ENCODE measurements at regions not wholly inside any gene's neighbourhood (a gene's known extent, or its start where the extent isn't known, plus 50 kb on each side); places are given as distances from the start of the nearest gene placed in this dataset.

DNA sequence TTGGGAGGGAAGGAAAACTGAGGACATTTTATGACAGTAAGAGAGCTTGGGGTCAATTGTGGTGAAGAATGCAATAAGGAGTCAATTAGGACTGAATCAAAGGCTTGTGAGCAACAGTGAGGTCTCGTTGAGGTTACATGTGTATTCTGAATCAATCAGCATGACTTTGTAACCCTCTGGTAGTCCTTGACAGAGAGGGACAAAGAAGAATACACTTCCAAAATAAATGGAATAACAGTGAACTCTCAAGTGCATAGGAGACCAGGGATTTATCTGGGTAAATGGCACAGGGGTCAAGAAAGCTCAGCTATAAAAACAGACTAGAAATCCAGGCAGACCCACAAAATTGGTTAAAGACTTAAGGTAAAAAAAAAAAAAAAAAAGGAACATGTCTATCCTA, 85.1 kb upstream of the NAV3 start:
- 41 to 52% methylated on average over 1 of the region's 1 CpG for WGBS, 2 donors
- intact Hi-C loops (cut with DNase I; ENCODE audit: low total_unique reads) = no loop called here
- no peak for TF ChIP-seq POLR2A (IDR thresholded peaks at IDR 0.05)
- TF ChIP-seq, protein P1, sequence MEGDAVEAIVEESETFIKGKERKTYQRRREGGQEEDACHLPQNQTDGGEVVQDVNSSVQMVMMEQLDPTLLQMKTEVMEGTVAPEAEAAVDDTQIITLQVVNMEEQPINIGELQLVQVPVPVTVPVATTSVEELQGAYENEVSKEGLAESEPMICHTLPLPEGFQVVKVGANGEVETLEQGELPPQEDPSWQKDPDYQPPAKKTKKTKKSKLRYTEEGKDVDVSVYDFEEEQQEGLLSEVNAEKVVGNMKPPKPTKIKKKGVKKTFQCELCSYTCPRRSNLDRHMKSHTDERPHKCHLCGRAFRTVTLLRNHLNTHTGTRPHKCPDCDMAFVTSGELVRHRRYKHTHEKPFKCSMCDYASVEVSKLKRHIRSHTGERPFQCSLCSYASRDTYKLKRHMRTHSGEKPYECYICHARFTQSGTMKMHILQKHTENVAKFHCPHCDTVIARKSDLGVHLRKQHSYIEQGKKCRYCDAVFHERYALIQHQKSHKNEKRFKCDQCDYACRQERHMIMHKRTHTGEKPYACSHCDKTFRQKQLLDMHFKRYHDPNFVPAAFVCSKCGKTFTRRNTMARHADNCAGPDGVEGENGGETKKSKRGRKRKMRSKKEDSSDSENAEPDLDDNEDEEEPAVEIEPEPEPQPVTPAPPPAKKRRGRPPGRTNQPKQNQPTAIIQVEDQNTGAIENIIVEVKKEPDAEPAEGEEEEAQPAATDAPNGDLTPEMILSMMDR (IDR thresholded peaks at IDR 0.05) = no peak
- no peak overlapping the region for H3K4me3 ChIP-seq (ENCODE audit: low read depth, poor library complexity, severe bottlenecking)
- DNase-seq (ENCODE audit: low spot score in 2 of 2) = no peak

- WGBS, 2 donors = 79 to 82% methylated on average over 1 of the region's 1 CpG
- no peak for DNase-seq (ENCODE audit: low spot score in 2 of 2)
- no peak overlapping the region for H3K4me3 ChIP-seq (ENCODE audit: low read depth, poor library complexity, severe bottlenecking)
- TF ChIP-seq POLR2A (IDR thresholded peaks at IDR 0.05) = no peak
- TF ChIP-seq, protein P1 (IDR thresholded peaks at IDR 0.05) = no peak
- intact Hi-C loops (cut with DNase I; ENCODE audit: low total_unique reads) = no loop called here
Measured at GRCh38 chr12:77742631-77743030, 88.1 kb upstream of the NAV3 start.

- no peak overlapping the region for H3K4me3 ChIP-seq (ENCODE audit: low read depth, poor library complexity, severe bottlenecking)
- intact Hi-C loops (cut with DNase I; ENCODE audit: low total_unique reads) = no loop called here
- TF ChIP-seq, protein P1 (IDR thresholded peaks at IDR 0.05) = no peak
- no peak for TF ChIP-seq POLR2A (IDR thresholded peaks at IDR 0.05)
- 100% methylated on average over 1 of the region's 1 CpG for WGBS, 2 donors
- DNase-seq (ENCODE audit: low spot score in 2 of 2) = no peak
Measured at GRCh38 chr12:77741974-77742517, 88.6 kb upstream of the NAV3 start.

GRCh38 chr12:77736219-77736965, 94.3 kb upstream of the NAV3 start:
- DNase-seq (ENCODE audit: low spot score in 2 of 2) = no peak
- H3K4me3 ChIP-seq (ENCODE audit: low read depth, poor library complexity, severe bottlenecking) = no peak overlapping the region
- TF ChIP-seq, protein P1 (IDR thresholded peaks at IDR 0.05) = no peak
- TF ChIP-seq POLR2A (IDR thresholded peaks at IDR 0.05) = no peak
- intact Hi-C loops (cut with DNase I; ENCODE audit: low total_unique reads) = no loop called here
- 94 to 95% methylated on average over 6 of the region's 6 CpGs for WGBS, 2 donors

GRCh38 chr12:77734214-77734883, 96.3 kb upstream of the NAV3 start:
- H3K4me3 ChIP-seq (ENCODE audit: low read depth, poor library complexity, severe bottlenecking) = no peak overlapping the region
- WGBS, 2 donors = 59 to 68% methylated on average over 4 of the region's 4 CpGs
- no peak for TF ChIP-seq POLR2A (IDR thresholded peaks at IDR 0.05)
- TF ChIP-seq, protein P1 (IDR thresholded peaks at IDR 0.05) = no peak
- no peak for DNase-seq (ENCODE audit: low spot score in 2 of 2)
- intact Hi-C loops (cut with DNase I; ENCODE audit: low total_unique reads) = no loop called here
